ENCODE measurements at regions not wholly inside any gene's neighbourhood (a gene's known extent, or its start where the extent isn't known, plus 50 kb on each side); places are given as distances from the start of the nearest gene placed in this dataset.
"Not testable (repeated sequence)": the region's sequence is repeated elsewhere in the genome, so short reads cannot be mapped to it uniquely, and the experiment has no call there.

GRCh38 chr2:121818546-121818945, 63.1 kb downstream of the TSN start:
- DNase-seq = peak; percentile 82

- peak; percentile 94 for DNase-seq
These were observed 64.4 kb downstream of the TSN start for GRCh38 chr2:121819846-121820245.

- no peak for DNase-seq
These were observed 66.2 kb downstream of the TSN start for GRCh38 chr2:121821476-121822158.

GRCh38 chr2:121824264-121824663, 68.8 kb downstream of the TSN start:
- DNase-seq = peak; percentile 90

GRCh38 chr2:121825003-121825950, 69.8 kb downstream of the TSN start:
- peak; percentile 94 for DNase-seq

DNA sequence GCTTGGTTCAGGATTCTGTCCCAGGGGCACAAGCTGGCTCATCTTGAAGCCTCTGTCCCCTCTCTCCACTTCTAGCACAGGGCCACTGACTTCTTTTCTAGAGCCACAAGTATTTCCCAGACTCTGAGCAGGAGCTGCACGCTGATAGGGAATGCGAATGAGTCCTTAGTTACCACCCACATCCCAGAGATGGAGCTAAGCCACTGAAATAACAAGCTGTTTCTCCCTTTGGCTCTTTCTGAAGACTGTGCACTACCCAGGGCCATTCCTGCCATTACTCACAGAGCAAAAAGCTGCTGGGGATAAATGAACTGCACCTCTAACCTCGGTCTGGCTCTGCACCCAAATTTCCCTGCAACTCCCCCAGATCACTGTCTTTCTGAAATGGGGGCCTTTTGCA, 70.6 kb downstream of the TSN start:
- no peak for DNase-seq

- peak; percentile 82 for DNase-seq
These were observed 72.9 kb downstream of the TSN start for GRCh38 chr2:121828281-121828731.

GRCh38 chr2:121830809-121831208, 75.4 kb downstream of the TSN start:
- DNase-seq = no peak

- no peak for DNase-seq
These were observed 76.4 kb downstream of the TSN start for GRCh38 chr2:121831841-121832240.

DNA sequence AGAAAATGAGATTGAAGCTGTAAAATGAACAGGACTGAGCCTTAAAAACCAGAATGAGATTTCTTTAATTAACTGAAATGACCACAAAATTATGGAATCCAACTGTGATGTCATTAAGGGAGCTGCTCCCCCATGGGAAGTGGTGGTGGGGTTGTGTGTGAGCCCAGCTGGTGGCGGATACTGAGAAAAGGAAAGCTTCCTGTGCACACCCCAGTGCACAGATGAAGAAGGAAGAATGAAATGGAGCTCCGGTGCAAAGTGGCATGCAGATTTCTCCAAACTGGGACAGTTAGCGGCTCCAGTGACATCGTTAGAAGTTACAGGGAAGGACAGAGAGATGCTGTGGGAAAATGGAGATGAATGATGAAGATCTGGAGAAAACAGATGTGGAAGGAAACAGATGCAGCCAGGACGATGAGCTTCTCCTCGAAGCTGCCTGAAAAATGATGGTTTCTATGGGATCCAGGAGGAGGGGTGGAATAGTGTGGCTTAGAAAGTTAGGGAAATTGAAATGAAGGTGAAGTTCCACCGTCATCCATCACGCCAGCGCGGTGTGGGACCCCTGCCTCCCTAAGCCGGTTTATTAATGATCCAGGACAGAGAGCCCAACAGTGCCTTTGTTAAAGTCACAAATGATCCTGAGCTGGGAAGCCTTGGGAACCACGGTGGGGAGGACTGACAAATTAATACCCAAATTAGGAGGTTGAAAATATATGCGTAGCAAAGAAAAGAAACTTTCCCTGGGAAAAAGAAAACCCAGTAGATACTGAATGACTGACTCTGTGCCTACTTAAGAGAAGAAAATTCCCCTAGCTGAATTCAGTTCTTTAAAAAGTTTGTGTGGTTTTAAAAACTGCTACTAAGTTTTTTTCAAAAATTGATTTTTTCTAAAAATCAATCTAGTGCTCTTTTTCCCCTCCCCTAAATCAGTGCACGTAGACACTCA, 77.2 kb downstream of the TSN start:
- DNase-seq = no peak

- DNase-seq = no peak
These were observed 77.9 kb downstream of the TSN start for GRCh38 chr2:121833358-121833723.

DNA sequence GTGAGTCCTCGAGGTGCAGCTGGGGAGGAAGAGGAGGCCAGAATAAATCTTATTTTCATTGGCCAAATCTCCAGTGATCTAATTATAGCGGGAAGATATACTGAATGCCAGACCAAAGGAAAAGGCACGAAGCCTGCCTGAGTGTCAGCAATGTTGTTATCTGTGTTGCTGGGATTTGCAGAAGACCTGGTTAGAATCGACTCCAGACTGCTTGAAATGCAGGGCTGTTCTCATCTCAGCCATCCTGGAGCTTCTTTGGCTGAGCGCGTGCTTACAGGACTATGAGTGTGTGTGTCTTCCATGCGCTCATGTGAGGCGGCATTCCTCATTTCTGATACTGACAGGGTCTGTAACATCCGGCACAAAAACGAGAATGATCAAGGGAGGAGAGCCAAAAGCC, 81.2 kb downstream of the TSN start:
- DNase-seq = no peak

DNA sequence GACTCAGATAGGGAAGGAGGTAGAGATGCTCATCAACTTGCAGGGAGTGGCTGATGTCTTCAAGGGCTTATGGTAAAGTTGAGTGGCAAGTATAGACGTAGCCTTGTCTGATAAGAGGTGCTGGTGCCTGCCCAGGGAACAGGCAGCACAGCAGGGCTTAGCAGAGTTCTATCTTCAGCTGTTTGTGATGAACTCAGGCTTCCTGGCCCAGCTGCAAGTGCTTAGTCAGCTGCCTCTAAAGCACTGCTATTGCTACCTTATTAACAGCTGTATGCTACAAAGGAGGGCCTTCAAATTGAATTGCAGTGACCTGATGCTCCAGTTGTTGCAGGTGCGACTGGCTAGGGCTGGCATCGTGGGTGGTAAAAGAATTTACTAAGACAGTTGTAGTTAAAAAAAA, 82.1 kb downstream of the TSN start:
- peak; percentile 93 for DNase-seq

GRCh38 chr2:121838551-121838950, 83.1 kb downstream of the TSN start:
- DNase-seq = no peak

- DNase-seq = no peak
These were observed 84.1 kb downstream of the TSN start for GRCh38 chr2:121839584-121839983.

DNA sequence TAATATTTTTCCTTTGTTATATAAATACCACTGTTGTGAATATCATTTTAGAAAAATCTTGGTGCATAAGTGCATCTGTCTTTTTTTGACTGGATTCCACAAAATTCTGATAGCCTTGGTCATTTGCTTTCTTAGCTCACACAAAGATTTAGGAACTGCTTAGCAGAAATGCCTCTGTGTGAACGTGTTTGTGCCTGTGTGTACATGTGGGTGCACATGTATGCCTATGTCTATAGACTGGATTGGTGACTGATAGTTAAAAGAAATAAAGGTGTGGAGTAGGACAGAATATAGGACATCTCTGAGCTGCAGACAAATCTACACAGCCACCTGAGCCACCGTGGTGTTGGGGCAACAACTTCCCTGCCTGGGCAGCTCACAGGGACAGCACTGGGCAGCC, 93.8 kb downstream of the TSN start:
- no peak for DNase-seq

- DNase-seq = not testable (repeated sequence)
These were observed 97.7 kb downstream of the TSN start for GRCh38 chr2:121853149-121853548.

GRCh38 chr2:121855510-121855909, 100.1 kb downstream of the TSN start:
- no peak for DNase-seq

GRCh38 chr2:121856360-121856759, 100.9 kb downstream of the TSN start:
- no peak for DNase-seq

- DNase-seq = no peak
These were observed 102.9 kb downstream of the TSN start for GRCh38 chr2:121858369-121858768.

- no peak for DNase-seq
These were observed 103.4 kb downstream of the TSN start for GRCh38 chr2:121858847-121859246.

DNA sequence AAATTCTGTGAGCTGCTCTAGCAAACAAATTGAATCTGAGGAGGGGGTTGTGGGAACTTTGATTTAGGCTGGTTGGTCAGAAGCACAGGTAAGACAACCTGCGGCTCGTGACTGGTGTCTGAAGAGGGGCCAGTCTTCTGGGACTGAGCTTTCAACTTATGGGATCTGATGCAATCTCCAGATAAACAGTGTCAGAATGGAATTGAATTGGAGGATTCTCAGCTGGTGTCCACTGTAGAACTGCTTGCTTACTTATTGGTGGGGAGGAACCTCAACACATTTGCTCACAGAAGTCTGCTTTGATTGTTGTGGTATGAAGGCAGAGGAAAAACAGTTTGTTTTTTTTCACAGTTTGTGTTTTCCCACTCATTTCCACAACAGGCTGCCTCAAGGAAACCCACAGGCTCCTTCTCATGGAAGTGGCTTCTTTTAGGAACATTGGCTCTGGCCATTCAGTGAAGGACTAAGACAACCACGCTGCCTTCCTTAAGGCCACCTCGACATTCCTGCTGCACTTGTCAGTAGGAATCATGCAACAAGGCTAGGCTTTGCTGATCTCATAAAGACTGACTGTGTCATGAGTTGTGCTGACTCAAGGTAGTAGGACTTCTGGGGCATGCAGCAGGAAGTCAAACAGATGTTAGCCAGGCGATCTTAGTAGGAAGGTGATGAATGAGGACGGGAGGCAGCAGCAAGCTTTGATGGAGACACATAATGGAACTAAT, 104.7 kb downstream of the TSN start:
- DNase-seq = peak; percentile 39

Measured in RPMI8226 (cell line).